Testis (tissue), 2 donors: ENCODE measurements at regions not wholly inside any gene's neighbourhood (a gene's known extent, or its start where the extent isn't known, plus 50 kb on each side); places are given as distances from the start of the nearest gene placed in this dataset.

Source experiments
- CTCF ChIP-seq, 3 experiments: fragments of 450-650 bp in 2 of 3; fragments of 200-600 bp in 1 of 3; sonication (generic) in 1 of 3; IDR thresholded peaks; one replicate each; pipeline ENCODE4 v1.5.1; 2016 to 2019; ENCODE audit warnings: antibody characterized with exemption in 3 of 3, mild to moderate bottlenecking in 2 of 3, moderate library complexity in 1 of 3
- POLR2A ChIP-seq: fragments of 450-650 bp; IDR thresholded peaks from one replicate; pipeline ENCODE4 v1.6.1; 2017; ENCODE audit warnings: antibody characterized with exemption, mild to moderate bottlenecking, moderate library complexity

DNA sequence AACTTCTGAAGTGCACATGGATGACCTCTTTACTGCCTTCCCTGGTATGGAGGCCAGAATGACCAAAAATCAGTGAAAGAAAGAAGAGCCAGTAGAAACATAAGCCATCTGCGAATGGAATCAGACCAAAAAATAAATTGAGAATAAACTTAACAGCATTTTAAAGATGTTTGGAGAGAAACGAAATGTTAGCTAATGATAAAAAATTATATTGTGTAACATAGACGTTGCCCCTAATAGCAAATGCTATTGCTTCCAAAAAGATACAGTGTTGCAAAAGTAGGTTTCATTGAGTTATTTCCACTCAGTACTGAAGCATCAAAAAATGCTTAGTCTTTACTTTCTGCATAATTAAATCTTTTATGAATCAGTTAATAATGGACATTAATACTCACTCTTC lies 371.7 kb downstream of the LIG4 start:
- no peak for TF ChIP-seq CTCF (IDR thresholded peaks at IDR 0.05)
- TF ChIP-seq POLR2A, result no peak
